DMS153 (cell line): ENCODE measurements at regions not wholly inside any gene's neighbourhood (a gene's known extent, or its start where the extent isn't known, plus 50 kb on each side); places are given as distances from the start of the nearest gene placed in this dataset.

ENCODE experiments used
- DNase-seq: peaks from one replicate; lab custom pipeline; 2025; lab: John Stamatoyannopoulos, UW

DNA sequence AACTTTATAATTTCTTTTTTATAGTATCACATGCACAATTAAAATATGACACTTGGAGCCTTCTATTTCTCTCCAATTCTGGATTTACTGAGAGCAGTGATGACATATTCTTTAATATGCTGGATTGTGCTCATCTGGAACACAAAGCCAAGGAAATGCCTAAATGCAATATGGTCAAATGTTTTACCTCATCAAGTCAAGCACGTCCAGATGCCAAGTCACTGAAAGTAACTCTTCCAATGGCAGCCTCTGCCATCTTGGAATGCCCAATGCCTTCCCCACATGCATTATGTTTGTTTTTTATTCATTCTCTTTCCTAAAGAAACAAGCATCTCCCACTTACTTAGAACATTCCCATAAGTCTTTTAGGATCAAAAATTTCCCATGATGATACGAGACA, 189.8 kb downstream of the TMX3 start:
- DNase-seq = no peak

DNA sequence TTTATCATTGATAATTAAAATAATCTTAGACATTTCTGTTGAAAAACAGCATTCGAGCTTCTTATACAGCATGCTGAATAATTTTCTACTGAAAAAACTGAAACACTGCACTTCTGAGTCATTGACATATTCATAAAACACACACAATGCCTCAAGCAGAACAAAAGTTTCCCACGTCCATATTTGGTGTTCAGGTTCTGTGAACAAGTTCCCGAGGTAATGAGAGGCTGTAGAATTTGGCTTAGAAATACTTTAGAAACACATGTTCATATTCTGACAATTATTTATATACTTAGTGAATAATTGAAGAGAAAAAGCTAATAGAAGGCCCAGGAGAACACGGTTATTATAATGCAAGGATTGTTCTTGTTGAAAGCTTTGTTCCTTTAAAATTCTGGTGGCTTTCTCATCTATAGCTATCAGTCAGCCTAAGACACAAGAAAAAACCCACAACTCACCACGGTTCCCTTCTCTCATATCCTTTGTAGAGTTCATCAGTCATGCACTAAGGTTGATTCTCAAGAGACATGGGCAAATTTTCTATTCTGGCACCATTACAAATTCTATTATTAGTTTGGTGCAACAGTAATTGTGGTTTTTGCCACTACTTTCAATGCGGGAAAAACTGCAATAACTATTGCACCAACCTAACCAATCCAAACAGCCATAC, 194.4 kb downstream of the TMX3 start:
- DNase-seq = no peak

DNA sequence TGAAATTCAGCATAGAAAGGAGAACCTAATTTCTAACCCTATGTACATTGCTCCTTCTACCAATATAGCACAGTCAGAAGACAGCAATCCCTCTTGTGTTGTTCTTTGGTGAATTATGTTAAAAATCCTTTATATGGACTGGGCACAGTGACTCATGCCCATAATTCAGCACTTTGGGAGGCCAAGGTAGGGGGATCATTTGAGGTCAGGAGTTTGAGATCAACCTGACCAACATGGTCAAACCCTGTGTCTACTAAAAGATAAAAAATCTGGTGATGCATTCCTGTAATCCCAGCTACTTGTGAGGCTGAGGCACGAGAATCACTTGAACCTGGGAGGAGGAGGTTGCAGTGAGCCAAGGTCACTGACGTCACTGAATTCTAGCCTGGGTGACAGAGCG, 195.6 kb downstream of the TMX3 start:
- DNase-seq = no peak

DNA sequence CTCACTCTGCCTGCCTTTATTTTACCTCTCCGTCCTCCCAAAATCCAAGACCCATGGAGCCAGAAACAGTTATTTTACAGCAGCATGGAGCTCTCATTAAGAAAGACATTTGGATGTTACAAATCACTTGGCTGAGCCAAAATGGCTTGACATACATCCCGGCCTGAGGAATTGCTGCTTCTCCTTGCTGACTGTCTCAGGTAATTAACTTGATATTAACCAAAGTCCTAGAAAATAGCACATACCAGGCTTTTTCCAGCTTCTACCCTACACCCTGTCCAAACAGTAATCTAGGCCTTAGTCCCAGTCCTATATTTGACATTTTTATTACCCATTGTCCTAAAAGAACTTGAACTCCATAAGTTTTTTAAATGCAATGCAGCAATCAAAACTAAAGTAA, 205.0 kb downstream of the TMX3 start:
- DNase-seq = no peak

DNA sequence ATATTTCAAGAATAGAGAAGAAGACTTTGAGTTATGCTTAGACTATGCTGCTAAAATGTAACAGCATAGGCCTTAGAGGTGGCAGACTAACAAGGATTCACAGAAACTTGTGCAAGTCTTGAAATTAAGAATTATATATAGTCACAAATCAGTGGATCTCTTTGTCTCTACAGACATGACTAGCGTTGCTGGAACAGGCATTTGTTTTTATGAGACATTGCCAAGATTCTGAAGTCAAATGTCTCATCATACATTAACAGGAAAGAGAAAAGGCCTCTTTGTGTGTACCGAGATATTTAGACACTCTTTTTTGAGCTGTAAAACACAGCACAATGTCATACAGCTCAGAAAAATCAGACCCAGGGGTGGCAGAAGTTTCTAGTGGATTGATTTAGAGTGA, 207.1 kb downstream of the TMX3 start:
- no peak for DNase-seq

DNA sequence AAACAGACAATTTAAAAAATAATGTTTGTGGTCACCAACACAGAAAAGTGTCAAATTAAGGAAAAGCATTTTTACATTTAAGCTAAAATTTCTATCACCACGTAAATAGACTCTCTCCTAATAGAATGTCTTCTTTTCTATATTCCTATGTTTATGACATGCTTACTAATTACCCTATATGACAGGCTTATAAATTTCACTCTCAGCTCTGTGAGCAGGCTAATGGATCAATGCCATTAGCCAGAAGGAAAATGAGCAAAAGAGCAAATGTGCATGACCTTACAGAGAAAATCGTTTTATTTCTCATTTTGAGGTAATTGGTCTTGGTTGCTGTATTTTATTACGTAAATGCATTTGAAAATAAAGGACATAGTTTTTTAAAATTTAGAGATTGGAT, 209.7 kb downstream of the TMX3 start:
- no peak for DNase-seq

DNA sequence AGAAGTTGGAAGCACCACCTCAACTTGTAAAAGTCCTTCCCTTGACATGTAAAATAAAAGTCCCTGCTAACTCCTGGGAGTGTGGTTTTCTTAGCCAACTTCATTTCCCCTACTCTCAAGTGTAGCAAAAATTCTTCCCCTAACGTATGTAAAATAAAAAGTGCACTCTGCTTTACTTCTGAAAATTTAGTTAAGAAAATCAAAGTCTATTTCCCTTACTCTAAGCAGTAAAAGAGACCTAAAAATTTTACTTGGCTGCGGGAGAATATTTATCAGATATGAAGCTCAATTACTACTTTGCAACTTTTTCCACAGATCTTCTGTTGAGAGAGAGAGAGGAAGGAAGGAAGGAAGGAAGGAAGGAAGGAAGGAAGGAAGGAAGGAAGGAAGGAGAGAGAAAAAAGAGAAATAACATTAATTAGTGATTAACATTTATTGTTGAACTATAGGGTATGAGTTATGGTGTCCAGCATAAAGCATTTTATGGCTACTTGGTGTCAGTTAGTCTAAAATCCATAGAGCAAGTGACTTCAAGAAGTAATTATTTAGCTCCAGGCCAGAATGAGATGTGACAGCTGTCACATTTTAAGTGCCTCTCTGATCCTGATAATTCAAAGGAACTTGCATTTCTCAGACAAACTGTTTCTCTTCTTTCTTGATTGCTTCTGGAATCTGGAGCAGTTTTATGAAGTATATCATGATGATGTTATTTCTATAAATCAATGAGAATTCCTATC, 210.3 kb downstream of the TMX3 start:
- no peak for DNase-seq

DNA sequence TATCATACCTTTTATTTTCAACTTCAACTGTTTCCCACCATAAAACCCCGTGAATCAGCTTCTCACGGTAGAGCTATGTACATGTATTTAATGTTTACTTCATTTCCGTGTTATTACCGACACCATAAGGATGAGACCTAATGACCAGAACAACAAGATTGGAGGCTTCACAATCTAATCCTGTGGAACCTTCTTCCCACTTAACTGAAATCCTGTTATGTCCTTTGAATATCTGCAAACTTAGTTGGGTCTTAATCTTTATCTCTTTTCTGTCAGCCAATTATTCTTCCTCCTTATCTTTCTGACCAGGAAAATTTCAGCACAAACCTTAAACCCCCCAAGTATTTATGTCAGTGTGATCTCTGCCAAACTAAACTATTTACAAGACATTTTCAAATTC, 214.4 kb downstream of the TMX3 start:
- no peak for DNase-seq

DNA sequence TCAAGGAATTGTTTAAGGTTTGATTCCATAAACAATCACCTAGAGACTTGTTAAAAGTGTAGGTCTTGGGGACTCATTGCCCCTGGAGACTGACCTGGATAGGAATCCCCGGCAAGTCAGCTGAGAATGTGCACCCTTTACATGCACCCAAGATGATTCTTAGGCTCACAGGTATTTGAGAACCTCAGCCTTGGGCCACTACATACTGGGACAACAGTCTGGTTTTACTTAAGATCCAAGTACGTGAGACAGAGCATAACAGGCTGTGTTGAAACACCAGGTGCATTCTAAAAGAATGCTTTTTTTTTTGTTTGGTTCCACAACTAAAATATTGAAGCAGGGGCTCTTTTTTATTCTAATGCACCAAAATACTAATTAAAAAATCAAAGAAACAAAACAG, 215.8 kb downstream of the TMX3 start:
- no peak for DNase-seq

DNA sequence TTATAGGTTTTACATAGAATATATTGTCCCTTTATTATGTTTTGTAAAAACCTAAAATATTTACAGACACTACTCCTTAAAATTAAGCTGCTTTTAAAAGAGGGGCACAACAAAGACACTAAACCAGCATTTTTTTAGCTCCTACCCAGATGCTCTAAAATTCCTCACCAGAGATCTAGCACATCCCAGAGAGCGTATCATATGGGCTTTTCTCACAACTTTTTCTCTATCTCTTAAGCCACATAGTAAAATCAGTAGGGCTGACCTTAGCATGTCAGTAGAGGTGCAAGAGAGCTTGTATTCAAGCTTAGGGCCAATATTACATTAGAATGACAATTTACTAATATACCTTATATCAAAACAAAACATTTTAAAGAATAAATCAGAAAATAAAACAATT, 216.3 kb downstream of the TMX3 start:
- DNase-seq = no peak

DNA sequence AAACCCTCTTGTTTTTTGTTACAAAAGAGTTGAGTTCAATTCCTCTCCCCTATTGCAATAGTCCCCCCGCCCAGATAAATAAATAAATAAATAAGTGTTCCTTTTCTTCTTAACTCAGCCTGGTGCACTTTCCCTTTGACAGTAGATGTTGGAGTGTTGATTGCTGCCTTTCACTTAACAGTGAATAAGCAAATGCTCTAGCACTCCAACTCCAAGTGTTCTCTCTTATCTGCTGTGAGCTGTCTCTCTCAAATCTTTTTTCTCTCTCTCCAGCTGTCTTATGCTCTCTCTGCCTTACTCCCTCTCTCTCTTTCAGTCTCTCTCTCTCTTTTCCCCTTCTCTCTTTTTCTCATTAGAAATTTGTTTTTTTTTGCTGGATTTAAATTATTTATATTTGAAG, 216.7 kb downstream of the TMX3 start:
- DNase-seq = no peak

DNA sequence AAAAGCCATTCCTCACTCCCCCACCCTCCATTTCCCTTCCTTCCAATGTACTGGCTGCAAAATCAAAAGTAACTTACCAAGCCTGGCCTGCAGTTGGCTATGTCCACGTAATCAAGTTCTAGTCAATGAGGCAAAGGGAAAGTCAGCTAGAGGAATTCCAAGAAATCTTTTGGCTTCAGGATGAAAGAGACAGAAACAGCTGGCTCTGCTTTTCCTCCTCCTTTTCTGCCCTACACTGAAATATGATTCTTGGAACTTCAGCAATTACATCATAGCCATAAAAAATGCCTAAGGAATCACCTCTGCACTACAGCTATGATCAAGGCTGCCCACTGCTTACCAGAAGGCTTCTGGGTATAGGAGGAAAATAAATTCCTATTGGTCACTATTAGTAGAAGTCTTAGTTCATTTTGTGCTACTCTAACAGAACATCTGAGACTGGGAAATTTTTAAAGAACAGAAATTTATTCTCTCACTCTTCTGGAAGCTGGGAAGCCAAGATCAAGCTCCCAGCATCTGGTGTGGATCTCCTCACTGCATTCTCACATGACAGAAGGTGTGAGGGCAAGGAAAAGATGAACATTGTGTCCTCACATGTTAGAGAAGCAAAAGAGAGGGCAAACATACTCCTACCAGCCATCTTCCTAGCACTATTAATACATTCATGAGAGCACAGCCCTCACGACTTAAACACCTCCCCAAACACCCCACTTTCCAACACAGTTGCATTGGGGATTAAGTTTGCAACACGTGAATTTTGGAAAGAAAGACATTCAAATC, 219.9 kb downstream of the TMX3 start:
- DNase-seq = no peak

DNA sequence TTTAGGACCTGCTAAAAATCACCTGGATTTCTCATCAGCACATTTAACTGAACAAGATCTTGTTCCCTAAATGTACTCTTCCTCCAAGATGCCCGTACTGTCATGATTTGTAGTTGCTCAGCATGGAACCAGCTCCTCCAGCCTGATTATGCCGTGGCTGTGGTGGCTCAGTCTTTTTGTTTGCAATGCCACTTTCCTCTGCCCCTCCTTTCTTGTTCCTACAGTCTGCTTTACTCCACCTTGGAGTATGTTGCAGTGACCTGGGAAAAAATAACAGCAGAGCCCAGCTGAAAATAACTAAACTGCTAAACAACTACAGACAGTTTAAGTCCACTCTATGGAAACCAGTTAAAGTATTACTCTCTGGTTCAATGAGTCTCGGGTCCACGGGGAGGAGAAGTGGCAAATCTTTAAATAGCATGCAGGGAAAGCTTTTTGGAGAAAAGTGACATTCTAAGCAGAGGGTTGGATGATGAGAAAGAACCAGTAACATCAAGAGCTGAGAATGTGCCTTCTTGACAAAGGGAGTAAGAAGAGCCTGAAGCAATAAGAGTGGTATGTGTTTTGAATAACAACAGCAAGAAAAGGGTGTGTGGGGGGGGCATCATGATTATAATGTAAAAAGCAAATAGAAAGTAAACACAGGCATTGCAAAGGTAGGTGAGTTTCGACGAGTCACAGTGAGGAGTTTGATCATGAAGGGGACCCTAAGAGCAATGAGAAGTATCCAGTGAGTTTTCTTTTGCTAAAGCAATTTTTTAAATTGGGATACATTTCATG, 225.7 kb downstream of the TMX3 start:
- no peak for DNase-seq

DNA sequence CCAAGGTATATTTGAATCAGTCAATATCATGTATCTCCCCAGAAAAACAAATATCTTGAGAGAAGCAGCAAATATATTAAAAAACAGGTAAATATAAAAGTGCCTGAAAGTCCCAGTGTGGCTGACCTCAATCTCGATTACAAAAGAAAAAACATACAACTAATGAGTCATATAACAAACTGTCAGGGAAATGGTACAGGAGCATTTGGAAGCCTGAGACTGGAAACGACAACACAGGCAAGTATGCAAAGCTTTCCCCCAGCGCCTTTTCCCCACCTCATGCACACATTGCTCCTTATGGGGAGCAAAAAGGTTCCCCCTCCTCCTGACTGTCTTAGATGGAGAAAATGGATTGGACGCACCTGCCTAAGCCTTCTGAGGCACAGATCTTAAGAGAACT, 230.7 kb downstream of the TMX3 start:
- no peak for DNase-seq

DNA sequence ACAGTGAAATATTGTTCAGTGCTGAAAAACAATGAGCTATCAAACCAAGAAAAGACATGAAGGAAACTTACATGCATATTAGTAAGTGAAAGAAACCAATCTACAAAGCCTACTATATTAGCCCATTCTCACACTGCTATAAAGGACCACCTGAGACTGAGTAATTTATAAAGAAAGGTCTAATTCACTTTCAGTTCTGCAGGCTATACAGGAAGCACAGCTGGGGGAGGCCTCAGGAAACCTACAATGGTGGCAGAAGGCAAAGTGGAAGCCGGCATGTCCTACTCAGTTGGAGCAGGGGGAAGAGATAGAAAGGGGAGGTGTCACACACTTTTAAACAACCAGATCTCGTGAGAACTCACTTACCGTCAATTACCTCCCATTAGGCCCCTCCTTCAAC, 232.1 kb downstream of the TMX3 start:
- no peak for DNase-seq

DNA sequence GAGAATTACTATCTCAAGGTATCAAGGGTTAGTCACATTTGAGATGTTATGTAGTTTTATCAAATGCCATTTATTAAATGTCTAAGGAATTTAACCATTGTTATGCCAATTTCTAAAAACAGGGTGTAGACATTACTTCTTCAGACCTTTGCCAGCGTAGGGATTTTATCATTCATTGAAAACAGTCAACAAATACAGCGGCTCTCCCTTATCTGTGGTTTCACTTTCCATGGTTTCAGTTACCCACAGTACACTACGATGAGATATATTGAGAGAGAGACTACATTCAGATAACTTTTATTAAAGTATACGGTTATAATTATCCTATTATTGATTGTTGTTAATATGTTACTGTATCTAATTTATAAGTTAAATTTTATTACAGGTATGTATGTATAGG, 234.7 kb downstream of the TMX3 start:
- DNase-seq = no peak

DNA sequence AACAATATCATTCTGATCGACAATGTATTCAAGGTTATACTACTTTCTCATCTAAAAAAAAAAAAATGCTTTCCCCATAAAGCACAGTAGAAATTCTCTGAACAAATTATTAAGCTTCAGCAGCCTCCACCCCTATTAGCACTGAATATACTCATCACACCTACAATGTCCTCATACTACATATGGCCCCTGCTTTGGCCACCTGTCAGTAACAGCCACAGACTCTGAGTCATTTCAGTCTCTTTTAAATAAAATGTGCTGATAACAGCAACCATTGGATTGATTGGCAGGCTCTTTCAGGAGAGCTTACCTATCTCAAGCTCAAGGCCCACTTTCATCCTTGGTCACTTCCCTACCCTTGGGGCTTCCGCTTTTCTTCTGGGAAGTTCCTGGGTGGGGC, 236.7 kb downstream of the TMX3 start:
- no peak for DNase-seq

DNA sequence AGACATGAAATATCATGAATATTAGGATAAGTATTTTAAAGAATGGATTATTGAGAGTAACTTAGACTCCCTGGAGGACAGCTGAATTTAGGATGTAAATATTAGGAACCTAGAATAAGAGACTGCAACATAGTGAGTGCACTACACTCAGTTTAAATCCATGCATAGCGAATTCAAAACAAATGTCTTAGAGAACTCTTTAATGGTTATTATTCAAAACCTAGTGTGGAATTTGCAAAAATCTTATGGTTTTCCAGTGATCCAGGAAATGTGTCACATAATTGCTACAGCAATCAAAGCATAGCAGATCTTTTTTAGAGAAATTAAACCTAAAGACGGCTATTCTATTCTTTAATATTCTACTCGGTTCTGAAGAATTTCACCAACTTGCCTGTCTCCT, 239.0 kb downstream of the TMX3 start:
- no peak for DNase-seq

DNA sequence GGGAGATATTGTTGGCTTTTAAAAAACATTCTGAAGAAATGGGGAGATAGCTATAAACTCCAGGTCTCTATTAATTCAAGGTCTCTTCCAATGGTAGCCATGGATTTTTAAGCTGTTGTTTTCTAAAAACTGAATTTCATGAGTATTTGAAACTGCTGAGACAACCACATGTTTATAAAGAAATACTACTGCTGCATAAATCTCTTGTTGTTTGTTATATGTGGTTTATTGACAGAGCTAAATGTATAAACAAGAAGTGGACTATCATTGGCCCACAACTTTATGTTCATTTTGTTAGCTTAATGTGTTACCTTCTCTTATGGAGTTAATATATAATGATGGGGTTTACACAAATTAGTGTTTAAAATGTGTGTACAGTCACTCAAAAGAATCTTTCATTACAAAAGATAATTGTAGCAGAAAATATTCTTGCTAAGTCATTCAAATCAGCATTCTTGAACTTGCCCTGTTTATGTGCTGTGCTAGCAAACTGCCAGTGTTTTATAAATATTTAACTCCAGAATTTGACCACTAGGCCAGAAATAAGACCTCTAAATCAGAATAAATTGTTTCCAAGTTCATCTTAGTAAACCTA, 242.1 kb downstream of the TMX3 start:
- no peak for DNase-seq

DNA sequence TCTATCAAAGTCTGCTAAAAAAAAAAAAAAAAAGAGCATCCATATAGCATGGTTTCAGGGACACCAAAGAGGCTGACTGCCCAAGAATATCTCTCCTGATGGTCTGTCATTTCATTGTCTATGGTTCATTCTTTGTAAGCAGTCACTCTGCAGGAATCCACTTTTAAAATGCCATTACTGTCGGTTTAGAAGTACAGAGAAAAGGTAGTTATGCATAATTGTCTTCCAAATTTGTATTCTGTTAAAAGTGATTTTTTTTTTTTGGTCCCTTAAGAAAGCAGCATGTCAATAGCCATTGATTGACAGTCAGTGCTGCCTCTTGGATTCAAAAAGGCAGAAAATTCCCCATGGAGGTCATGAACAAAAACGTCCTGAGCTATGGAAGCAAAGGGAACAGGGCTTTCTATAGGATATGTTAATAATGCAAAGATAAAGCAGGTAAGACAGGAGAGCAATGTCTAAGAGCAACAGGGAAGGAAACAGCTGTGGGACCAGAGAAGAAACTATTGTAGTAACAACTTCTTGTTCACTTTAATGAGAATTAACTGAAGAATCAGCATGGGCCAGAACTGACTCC, 245.8 kb downstream of the TMX3 start:
- DNase-seq = no peak

DNA sequence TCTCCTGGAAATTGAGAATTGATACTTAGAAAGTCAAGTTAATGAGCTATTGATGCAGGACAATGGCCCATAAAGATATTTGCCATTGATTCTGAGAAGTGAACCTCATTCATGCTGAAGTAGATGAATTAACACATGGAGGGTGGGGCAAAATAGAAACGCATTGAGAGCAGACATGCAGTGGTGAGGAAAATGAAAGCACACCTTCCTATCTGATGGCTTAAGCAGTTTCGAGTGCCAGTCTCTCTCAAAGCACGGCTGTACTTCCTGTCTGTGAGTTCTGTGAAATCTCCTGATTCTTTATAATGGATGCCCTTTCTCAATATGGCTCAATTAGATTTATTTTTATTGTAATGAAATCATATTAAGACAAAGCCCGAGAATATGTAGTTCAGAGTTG, 247.0 kb downstream of the TMX3 start:
- peak; percentile 3 for DNase-seq

DNA sequence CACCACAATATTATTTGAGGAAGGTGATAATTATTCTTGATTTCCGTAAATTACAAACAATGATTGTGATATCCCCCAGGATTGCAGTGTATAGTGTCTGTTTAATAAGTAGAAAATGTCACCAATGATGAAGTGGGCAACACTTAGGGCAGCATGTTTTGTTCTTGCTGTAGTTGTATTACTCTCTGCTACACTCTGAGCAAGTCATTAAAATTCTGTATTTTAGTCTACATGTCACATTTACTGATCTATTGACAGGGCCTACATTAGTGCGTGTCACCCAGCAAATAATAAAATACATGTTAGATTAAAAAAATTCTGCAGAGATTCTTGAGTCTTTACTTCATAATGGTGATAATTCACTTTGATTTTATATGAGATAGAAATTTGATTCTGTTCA, 247.6 kb downstream of the TMX3 start:
- DNase-seq = no peak
